Activated CD4-positive, alpha-beta T cell treated with anti-CD3 and anti-CD28 coated beads, Interleukin-2, amount 50 U/mL, for 1 hour (primary cell): ENCODE measurements at regions not wholly inside any gene's neighbourhood (a gene's known extent, or its start where the extent isn't known, plus 50 kb on each side); places are given as distances from the start of the nearest gene placed in this dataset.

Source experiments
- DNase-seq: peaks from one replicate; pipeline ENCODE4 v3.0.0-alpha.2; 2020

GRCh38 chr17:69856946-69857345, 218.1 kb upstream of the KCNJ16 start:
- DNase-seq = no peak

DNA sequence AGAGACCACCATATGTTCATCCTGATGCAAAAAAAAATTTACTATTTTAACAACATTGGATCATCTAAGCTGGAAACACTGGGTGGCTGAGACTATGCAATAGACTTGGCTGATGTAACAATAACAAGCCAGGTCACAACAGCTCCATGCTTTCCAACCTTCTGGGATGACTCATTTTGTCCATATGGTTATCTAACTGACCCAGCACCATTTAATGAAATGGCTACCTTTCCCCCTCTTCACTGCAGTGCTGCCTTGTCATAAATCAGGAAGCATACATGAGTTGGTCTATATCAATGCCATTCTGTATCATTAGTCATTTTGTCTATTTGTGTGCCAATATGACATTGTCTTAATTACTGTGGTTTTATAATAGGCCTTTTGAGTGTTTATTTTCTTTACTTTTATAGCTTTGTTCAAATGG, 217.6 kb upstream of the KCNJ16 start:
- DNase-seq = no peak

DNA sequence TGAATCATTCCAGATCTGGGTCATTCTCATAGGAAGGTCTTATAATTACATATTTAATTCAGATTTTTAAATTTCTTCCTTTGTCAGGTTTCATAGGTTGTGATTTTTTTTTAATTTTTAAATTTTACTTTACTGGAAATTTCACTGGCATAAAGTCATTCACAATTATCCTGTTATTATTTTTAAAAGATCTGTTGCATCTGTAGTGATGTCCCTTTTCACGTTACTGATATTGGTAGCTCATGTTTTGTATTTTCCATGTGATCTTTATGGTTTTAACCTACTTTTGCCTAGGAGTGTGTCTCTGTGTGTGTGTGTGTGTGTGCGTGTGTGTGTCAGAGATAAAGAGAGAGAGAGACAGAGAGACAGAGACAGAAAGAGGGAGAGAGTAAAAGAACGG, 216.6 kb upstream of the KCNJ16 start:
- no peak for DNase-seq

- no peak for DNase-seq
Observed at GRCh38 chr17:69860142-69860680, 214.8 kb upstream of the KCNJ16 start.

GRCh38 chr17:69864462-69864861, 210.6 kb upstream of the KCNJ16 start:
- no peak for DNase-seq

DNA sequence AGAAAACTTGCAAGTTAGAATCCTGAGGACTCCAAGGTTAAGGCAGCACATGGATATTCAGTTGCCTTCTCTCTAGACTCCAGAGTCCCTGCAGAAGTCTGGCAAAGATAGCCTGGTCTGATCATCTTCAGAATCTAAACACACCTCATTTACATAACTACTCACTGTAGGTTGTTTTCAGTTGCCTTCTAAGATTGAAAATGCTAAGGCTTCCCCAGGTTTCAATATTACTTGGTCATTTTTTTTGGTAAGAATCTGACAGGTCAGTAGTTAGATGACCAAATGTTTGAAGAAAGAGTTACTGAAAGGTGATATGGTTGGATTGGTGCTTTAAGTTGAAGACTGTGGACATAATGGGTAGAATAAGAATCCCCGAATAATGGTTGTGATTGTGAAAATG, 205.4 kb upstream of the KCNJ16 start:
- no peak for DNase-seq

- DNase-seq = no peak
Observed at GRCh38 chr17:69870091-69870530, 204.9 kb upstream of the KCNJ16 start.

DNA sequence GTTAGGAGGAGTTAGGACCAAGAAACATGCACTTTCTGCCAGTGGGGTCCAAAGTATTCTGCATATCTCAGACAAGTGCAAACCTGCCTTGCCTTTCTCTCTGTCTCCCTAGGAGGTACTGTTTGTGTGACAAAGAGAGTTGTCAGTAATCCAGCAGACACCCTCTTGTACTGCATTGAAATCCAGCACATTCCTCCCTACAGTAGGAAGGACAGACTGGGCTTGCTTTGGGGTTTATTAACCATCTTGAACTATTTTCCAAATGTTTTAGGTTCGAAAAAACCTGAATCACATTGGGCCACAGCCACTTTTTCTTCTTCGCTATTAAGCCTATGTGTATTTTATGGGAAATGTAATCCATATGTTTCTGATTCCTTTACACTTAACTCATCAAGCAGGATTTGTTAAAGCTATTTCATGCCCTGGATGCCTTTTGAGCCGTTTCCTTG, 204.2 kb upstream of the KCNJ16 start:
- DNase-seq = no peak

DNA sequence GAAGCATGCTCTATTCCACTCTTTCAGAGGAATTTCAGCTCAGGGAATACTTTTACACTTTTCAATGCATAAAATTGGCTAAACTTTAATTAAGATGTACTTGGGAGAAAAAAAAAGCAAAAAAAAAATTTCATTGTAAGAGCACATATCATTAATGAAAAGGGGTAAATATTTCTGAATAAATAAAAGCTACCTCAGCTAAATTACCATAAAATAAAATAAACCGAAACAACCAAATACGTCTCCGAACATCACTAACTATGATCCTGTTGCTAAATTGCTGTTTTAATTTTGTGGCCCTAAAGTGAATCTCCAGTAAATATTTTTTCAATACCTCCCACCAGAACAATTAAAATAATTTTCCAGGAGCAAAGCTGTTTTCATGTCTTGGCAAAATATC, 203.7 kb upstream of the KCNJ16 start:
- DNase-seq = no peak

- no peak for DNase-seq
Observed at GRCh38 chr17:69872675-69873262, 202.3 kb upstream of the KCNJ16 start.

DNA sequence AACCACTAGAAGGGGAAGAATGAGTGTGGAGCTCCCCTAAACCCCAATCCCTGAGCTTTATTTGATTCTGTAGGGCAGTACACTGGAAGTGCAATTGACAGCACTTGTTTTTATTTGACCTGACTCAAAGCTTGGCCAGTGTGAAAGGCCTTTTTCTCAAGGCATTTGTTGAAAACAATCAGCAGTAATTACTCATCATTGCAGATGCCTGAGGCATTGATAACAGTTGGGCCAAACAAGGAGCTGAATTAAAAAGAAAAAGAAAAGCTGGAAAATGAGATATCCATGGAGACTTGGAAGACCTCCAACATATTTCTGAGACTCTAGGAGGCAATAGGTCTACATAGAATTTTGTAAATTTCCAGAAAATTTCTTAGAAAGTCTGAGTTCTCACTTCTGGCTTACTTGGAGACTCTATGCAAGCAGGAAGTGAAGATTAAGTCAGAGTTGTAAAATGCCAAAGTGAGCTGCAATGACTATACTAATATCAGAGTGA, 200.8 kb upstream of the KCNJ16 start:
- DNase-seq = no peak

DNA sequence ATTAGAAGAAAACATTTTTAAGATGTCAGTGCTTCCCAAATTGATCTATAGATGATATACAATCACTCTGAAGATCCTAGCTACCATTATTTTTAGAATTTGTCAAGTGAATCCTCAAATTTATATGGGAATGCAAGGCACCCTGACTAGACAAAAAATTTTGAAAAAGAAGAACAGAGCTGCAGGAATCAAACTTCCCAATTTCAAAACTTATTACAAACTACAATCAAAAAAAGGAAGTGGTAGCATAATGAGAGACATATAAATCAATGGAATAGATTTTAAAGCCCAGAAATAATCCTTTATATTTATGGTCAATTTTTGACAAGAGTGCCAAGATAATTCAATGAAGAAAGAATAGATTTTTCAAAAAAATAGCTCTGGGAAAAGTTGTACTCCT, 198.3 kb upstream of the KCNJ16 start:
- no peak for DNase-seq

GRCh38 chr17:69878661-69879060, 196.4 kb upstream of the KCNJ16 start:
- no peak for DNase-seq

DNA sequence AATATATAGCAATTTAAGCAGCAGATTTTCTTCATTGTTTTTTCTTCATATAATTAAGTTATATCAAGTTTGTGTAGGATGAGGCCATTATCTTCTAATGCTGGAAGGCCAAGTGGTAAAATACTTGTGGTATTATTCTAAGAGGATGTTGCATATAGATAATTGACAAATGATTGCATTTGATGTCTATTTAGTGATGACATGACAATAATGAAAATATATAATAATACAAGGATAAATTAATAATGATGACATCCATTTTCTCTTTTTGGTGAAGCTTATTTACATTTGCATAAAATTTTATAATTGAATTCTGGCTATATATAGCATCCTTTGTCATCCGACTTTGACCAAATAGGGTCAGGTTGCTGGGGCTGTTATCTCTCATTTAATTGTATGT, 195.4 kb upstream of the KCNJ16 start:
- DNase-seq = no peak

DNA sequence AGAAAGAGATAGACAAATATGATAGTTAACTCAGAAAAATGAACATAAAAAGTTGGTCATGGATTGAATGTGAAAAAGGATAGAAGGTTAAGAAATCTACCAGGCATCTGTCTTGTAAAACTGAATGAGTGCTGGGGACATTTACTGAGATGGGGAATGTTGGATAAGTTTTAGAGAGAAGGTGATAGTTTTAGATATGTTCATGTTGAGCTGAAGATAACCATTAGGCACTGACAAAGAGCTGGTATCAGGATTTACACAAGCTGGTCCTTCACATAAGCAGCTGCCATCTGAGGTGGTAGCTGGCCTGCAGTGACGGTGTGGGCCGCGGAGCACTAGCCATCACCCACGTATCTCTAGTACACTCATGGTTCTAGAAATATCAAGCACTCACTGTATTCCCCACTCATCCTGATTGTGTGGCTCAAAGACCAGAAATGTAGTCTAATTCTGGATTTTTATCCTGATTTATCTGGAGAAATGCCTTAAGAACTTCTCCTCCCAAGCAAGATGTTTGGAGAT, 194.4 kb upstream of the KCNJ16 start:
- no peak for DNase-seq

DNA sequence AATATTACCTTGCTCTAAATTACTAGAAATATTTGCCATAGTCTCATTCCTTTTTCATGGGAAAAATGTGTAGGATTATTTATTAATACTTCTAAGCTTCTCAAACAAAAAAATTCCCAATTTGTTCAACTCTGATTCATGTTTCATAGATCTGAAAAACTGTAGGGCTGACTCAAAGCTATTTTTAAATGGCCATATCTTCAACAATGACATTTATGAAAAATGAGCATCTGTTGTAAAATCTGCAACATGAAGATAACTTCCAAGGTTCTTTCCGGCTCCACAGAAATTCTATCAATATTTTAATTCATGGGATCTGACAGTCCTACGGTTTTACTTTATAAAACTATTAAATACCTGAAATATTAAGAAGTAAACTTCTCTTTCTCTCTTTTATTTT, 192.7 kb upstream of the KCNJ16 start:
- DNase-seq = no peak

- DNase-seq = no peak
Observed at GRCh38 chr17:69883120-69883519, 191.9 kb upstream of the KCNJ16 start.

- no peak for DNase-seq
Observed at GRCh38 chr17:69884356-69884755, 190.7 kb upstream of the KCNJ16 start.

DNA sequence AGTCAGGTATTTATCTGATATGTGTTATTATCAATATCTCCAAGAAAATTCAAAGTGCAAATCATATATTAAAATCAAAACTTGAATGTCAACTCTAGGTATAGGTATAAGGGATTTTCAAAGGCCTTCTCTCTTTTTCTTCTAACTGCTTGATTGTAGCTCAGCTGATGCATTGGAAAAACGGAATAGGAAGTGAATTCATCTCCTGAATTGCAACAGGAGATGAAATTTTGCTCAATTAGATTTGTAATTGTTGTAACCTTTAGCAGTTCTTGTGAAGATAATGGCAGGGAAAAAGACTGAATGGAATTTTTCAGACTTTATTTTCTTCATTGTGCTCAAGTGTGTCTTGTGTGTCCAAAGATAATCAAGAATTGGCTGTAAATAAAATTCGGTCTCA, 190.2 kb upstream of the KCNJ16 start:
- no peak for DNase-seq

GRCh38 chr17:69898601-69899000, 176.4 kb upstream of the KCNJ16 start:
- no peak for DNase-seq

DNA sequence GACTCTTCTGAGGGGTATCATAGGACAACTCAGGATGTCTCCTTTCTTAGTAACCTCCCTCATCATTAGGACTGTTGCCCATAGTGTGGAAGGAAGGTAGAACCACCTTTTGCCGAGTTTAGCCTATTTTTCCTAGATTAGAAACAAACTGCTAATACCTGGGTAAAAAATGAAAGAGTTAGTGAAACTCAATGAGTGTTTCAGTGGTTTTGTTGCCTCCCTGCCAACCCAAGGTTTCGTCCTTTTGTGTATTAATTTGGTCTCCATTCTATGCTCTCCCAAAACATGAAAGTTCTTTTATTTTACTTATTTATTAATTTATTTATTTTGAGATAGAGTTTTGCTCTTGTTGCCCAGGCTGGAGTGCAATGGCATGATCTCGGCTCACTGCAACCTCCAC, 174.9 kb upstream of the KCNJ16 start:
- no peak for DNase-seq

DNA sequence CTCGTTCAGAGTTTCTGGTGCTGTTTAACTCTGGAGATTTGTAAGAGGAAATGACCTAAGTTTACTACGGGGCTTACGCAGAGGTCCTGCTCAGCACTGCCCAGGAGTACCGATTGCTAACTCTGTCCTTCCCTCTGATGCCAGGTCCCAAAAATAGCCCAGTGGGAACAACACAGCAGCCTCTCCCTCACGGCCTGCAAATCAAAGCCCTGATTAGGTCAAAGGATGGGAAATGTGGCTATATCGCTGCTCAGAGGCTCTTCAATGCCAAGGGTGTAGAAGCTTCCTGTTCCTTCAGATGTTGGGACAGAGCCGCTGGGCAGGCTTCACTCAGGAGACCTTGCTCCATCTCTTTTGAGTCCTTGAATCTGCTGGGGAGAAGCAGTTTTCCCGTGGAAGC, 174.2 kb upstream of the KCNJ16 start:
- no peak for DNase-seq

DNA sequence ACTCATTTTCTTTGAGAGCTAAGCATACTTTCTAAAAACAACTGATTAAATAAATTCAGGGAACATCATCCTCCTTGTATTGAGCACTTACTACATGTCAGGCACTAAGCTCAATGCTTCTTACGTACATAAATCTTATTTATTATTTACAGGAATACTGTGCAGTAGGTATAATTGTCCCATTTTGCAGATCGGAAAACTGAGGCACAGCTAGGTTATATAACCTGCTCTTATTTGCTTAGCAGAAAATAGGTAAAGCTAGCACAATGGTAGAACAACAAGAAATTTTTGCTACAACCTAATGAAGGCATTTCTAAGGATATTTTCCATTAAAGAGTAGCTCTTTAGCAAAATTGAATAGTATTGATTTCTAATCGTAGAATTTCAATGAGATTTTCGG, 168.7 kb upstream of the KCNJ16 start:
- no peak for DNase-seq

GRCh38 chr17:69907132-69907847, 167.7 kb upstream of the KCNJ16 start:
- no peak for DNase-seq
